BJ (cell line): ENCODE measurements at regions not wholly inside any gene's neighbourhood (a gene's known extent, or its start where the extent isn't known, plus 50 kb on each side); places are given as distances from the start of the nearest gene placed in this dataset.

ENCODE experiments used
- CTCF ChIA-PET: fragments of 350-600 bp; formaldehyde crosslinking; extraction: SDS; loops from one replicate; lab custom pipeline; 2021; ENCODE audit warnings: antibody characterized with exemption, inconsistent platforms; lab: Yijun Ruan, JAX
- POLR2A ChIA-PET: fragments of 300-600 bp; sonication (Branson Sonifier 250); formaldehyde crosslinking; extraction: SDS; loops from one replicate; lab custom pipeline; 2021; ENCODE audit warnings: antibody characterized with exemption; lab: Charles Lee
- DNase-seq: peaks from one replicate; pipeline ENCODE4 v3.0.0-alpha.2; 2011; ENCODE audit warnings: low read depth
- H3K27me3 ChIP-seq: 2 replicates; pipeline ENCODE4 v1.6.0; 2011; ENCODE audit warnings: low read length; ENCODE audit not compliant: control insufficient read depth, insufficient read depth
- H3K36me3 ChIP-seq: 2 replicates; pipeline ENCODE4 v1.5.1; 2011; ENCODE audit warnings: low read length; ENCODE audit not compliant: control insufficient read depth, insufficient read depth
- H3K4me3 ChIP-seq: 2 replicates; pipeline ENCODE4 v1.5.1; 2011; ENCODE audit warnings: low read depth, mild to moderate bottlenecking, control low read depth, low read length
- CTCF ChIP-seq: IDR thresholded peaks from 2 replicates; pipeline ENCODE4 v1.5.1; 2011; ENCODE audit warnings: low read depth, mild to moderate bottlenecking, control low read depth, inconsistent platforms, low read length, moderate library complexity; ENCODE audit not compliant: insufficient read depth

GRCh38 chr13:111038887-111039286 lies 76.2 kb upstream of the ARHGEF7 start:
- no peak for TF ChIP-seq CTCF
- Histone ChIP-seq H3K27me3 (peaks cover 2% of the 10 kb centered on the region; the same call in 1 of the 2 replicates), H3K36me3 (no peaks in the 10 kb centered on the region), H3K4me3 (no peak overlapping the region)
- POLR2A ChIA-PET, result no interaction called here
- CTCF ChIA-PET, result no interaction called here
- no peak for DNase-seq

GRCh38 chr13:111037927-111038326 lies 77.2 kb upstream of the ARHGEF7 start:
- Histone ChIP-seq H3K4me3 (no peak overlapping the region), H3K27me3 (peaks cover 2% of the 10 kb centered on the region; the same call in 1 of the 2 replicates), H3K36me3 (no peaks in the 10 kb centered on the region)
- ChIA-PET POLR2A (no interaction called here), CTCF (interaction anchor here (1.3 kb wide), 1 partner anchor 123 kb away, joined by 4 read pairs; the partner anchor contains the start of gene ANKRD10)
- no peak for TF ChIP-seq CTCF
- no peak for DNase-seq

- DNase-seq, result no peak
- H3K36me3 ChIP-seq, result no peaks in the 10 kb centered on the region
- CTCF ChIA-PET, result interaction anchor here (1.3 kb wide), 1 partner anchor 10 kb away, joined by 4 read pairs; no protein-coding TSS in a partner anchor
- no peak overlapping the region for H3K4me3 ChIP-seq
- TF ChIP-seq CTCF, result no peak
- peaks cover 2% of the 10 kb centered on the region; the same call in 1 of the 2 replicates for H3K27me3 ChIP-seq
- POLR2A ChIA-PET, result no interaction called here
These were observed 78.4 kb upstream of the ARHGEF7 start for GRCh38 chr13:111036665-111037064.

GRCh38 chr13:111035861-111036260 lies 79.2 kb upstream of the ARHGEF7 start:
- no peak for TF ChIP-seq CTCF
- CTCF ChIA-PET, result interaction anchor here (0.6 to 1.3 kb wide), 2 partner anchors 11 to 246 kb away, joined by 4 read pairs; no protein-coding TSS in a partner anchor
- POLR2A ChIA-PET, result no interaction called here
- H3K27me3 ChIP-seq, result peaks cover 2% of the 10 kb centered on the region; the same call in 1 of the 2 replicates
- no peak for DNase-seq
- H3K36me3 ChIP-seq, result no peaks in the 10 kb centered on the region
- H3K4me3 ChIP-seq, result no peak overlapping the region

- no peak for TF ChIP-seq CTCF
- DNase-seq, result no peak
- ChIA-PET CTCF (no interaction called here), POLR2A (no interaction called here)
- no peak overlapping the region for H3K4me3 ChIP-seq
- peaks cover 2% of the 10 kb centered on the region; the same call in 1 of the 2 replicates for H3K27me3 ChIP-seq
- no peaks in the 10 kb centered on the region for H3K36me3 ChIP-seq
These were observed 80.3 kb upstream of the ARHGEF7 start for GRCh38 chr13:111034811-111035210.
